ENCODE measurements at regions not wholly inside any gene's neighbourhood (a gene's known extent, or its start where the extent isn't known, plus 50 kb on each side); places are given as distances from the start of the nearest gene placed in this dataset.

DNA sequence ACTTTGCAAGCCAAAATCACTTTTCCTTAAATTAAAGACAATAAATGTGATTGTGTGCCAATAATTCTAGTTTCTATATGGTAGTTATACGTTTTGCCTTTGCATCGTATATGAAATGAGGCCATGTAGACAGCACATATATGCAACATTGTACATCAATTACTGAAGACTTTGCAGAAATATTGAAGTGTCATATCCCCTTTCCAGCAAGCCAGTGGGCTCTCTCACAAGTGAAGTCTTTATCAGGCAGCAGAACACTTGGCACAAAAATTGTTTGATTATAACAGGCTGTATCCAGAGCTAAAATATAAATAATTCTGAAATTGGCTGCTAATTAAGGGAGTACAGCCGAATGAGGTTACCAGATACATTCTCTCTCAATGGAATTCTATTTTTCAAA is 588.6 kb upstream of the SEMA3D start:
- no peak for DNase-seq (ENCODE audit: low read depth)
- TF ChIP-seq, protein P1, sequence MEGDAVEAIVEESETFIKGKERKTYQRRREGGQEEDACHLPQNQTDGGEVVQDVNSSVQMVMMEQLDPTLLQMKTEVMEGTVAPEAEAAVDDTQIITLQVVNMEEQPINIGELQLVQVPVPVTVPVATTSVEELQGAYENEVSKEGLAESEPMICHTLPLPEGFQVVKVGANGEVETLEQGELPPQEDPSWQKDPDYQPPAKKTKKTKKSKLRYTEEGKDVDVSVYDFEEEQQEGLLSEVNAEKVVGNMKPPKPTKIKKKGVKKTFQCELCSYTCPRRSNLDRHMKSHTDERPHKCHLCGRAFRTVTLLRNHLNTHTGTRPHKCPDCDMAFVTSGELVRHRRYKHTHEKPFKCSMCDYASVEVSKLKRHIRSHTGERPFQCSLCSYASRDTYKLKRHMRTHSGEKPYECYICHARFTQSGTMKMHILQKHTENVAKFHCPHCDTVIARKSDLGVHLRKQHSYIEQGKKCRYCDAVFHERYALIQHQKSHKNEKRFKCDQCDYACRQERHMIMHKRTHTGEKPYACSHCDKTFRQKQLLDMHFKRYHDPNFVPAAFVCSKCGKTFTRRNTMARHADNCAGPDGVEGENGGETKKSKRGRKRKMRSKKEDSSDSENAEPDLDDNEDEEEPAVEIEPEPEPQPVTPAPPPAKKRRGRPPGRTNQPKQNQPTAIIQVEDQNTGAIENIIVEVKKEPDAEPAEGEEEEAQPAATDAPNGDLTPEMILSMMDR (conservative IDR thresholded peaks at IDR 0.05; ENCODE audit: low read depth, low read length) = no peak
- H3K4me3 ChIP-seq (ENCODE audit: low read depth, low read length) = no peak overlapping the region

DNA sequence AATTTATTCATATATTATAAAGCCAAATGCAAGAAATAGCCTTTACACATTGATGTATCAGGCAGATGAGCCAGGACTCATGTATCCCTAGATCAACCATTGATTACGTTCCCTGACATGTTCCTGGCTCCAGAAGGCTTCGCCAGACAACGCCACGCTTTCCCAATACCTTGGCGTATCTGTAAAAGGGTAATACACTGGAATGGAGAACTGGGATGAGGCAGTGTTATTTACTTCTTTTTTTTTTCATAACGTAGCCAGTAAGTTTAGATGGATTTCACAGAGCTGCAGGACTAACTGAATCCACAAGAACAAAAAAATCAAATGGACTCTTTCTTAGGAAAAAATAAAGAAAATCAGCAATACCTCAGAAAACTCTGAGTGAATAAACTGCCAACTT is 588.1 kb upstream of the SEMA3D start:
- no peak for DNase-seq (ENCODE audit: low read depth)
- TF ChIP-seq, protein P1 (conservative IDR thresholded peaks at IDR 0.05; ENCODE audit: low read depth, low read length) = no peak
- no peak overlapping the region for H3K4me3 ChIP-seq (ENCODE audit: low read depth, low read length)

DNA sequence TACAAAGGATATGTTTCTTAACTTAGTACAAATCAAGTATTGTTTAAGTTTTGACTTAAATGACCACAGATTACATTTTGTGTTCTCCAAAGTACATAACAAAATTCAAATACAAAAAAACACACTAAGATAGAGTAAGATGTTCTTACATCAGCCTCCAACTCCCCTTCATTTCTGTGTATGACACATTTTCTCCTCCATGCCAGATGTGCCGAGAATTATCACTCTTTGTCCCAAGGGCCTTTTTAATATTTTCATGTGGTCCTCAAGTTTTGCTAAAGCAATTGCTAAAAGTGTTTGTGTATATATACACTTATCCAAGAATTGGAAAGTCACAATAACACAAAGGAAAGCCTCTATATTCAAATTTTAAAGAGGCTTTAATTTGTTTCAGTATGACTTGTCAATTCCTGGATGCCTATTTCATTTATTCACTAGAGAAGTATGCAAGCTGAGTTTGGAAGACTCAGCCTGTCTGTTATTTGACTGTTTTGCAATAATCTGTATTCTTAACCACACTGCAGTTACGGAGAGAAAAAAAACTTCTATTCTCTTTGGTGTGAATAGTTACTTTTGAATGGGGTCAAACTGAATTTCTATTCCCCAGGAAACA is 586.4 kb upstream of the SEMA3D start:
- no peak overlapping the region for H3K4me3 ChIP-seq (ENCODE audit: low read depth, low read length)
- no peak for DNase-seq (ENCODE audit: low read depth)
- TF ChIP-seq, protein P1 (conservative IDR thresholded peaks at IDR 0.05; ENCODE audit: low read depth, low read length) = no peak

DNA sequence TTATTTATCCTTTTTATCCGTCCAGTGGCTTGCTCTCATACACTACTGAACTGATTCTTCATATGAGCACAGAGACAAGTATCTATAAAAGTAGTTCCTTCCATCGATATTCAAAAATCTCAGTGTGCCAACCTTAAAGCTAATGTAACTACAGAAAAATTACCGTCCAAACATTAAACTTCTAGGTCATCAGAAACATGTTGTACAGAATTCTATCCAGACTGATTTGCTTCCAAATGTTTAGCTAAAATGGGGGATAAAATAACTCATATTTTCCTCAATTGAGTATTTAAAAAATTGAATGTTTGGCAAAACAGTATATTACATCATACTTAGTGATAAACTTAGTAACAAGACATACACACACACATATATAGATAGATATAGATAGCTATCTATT is 584.7 kb upstream of the SEMA3D start:
- no peak overlapping the region for H3K4me3 ChIP-seq (ENCODE audit: low read depth, low read length)
- no peak for DNase-seq (ENCODE audit: low read depth)
- TF ChIP-seq, protein P1 (conservative IDR thresholded peaks at IDR 0.05; ENCODE audit: low read depth, low read length) = no peak

DNA sequence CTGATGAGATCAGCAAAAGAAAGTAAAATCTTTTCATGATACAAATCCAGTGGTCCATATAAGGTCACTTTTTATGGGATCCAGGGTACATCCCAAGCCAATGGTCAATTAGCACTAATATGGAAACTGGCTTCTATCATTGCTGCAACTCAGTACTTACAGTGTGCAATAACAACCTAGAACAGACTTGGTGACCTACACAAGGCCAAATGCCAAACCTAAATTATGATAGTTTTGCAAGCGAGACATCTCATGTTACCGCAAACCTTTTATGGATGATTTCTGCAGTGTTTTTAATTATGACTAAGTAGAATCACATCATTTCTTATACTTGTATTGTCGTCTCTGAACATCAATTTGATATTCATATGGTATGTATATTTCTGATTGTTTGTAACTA is 583.5 kb upstream of the SEMA3D start:
- TF ChIP-seq, protein P1 (conservative IDR thresholded peaks at IDR 0.05; ENCODE audit: low read depth, low read length) = no peak
- DNase-seq (ENCODE audit: low read depth) = no peak
- no peak overlapping the region for H3K4me3 ChIP-seq (ENCODE audit: low read depth, low read length)

DNA sequence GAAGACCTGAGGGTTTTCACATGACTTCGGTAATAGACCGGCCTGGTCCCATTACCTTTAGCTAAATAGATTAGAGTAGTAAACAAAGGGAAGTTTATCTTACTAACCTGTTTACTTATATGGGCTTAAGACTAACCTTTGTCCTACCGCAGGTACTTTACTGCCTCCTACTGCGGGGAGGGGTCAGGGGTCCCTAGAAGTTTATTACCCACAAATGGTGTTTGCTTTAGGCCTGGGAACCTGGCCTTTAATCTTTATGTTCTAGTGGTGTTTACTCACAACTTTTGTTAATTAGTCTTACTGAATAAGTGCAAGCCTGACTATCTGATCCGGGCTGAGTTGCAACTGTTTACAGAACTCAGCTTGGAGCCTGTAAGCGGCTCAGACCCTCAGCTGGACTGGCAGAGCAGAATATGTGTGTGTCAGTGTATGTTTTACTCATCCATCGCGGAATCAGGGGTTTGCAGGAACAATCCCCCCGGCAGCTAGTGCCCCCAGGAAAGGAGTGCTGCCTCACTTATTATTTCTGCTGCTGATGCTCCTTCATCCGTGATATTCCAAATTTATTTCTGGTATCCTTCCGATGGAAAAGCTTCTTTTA is 578.9 kb upstream of the SEMA3D start:
- DNase-seq (ENCODE audit: low read depth) = no peak
- no peak overlapping the region for H3K4me3 ChIP-seq (ENCODE audit: low read depth, low read length)
- TF ChIP-seq, protein P1 (conservative IDR thresholded peaks at IDR 0.05; ENCODE audit: low read depth, low read length) = no peak

DNA sequence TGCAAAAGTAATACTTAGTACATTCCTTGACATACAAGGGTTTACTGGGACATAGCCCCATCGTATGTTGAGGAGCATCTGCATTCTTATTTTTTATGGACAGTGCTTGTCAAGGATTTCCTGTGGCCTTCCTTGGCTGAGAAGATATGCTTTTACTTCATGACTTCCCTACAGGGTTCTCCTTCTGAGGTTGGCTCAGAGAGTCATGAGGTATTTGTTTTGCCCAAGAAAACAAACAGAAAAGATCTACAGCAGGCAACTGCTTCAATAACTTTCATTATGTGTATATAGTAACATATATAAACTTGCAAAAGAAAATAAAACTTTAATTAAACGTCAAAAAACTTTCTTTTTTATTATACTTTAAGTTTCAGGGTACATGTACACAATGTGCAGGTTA is 577.2 kb upstream of the SEMA3D start:
- TF ChIP-seq, protein P1 (conservative IDR thresholded peaks at IDR 0.05; ENCODE audit: low read depth, low read length) = no peak
- no peak overlapping the region for H3K4me3 ChIP-seq (ENCODE audit: low read depth, low read length)
- no peak for DNase-seq (ENCODE audit: low read depth)

Data from epithelial cell of proximal tubule (primary cell).